ENCODE measurements at regions not wholly inside any gene's neighbourhood (a gene's known extent, or its start where the extent isn't known, plus 50 kb on each side); places are given as distances from the start of the nearest gene placed in this dataset.

DNA sequence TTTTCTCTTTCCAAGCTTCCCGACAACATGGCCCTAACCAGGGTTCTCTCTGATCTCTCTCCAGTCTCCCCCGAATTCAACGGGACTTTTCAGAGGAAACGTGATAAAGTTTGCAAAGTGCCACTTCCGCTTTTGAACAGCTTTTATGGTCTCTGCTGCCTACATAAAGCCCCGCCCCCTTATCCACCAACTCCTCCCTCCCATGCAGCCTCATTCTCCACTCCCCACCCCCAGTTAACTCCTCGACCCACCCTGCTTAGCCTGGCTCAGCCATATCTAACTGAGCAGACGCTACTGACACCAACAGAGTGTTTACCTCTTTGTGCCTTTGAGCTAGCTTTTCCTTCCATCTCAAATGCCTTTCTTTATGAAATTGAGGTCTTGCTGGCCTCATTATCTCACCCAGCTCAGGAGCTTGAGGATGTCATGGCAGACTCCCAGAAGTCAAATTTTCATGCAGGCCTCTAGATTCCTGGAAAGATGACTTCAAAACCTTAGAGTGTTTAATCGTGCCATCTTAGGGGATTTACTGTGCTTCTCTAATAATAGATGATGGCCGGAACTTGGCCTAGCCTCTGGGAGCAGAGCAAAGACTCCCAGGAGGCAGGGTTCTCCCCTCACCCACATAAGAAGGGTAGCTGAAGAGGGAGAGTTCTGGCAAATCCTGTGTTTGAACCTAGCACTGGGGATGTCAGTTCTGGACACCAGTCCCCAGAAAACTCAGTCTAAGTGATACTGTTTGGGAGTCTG, 606.0 kb downstream of the BCOR start:
- H3K79me2 ChIP-seq (ENCODE audit: control insufficient read depth, insufficient read depth, low read length): no peaks in the 10 kb centered on the region
- no peaks in the 10 kb centered on the region for H3K27me3 ChIP-seq (ENCODE audit: control insufficient read depth in 2 of 2, insufficient read depth in 2 of 2, low read length in 2 of 2)
- H3K9me3 ChIP-seq (replicated peaks; ENCODE audit: control insufficient read depth, insufficient read depth, low read depth, low read length): no peaks in the 10 kb centered on the region
- POLR2A ChIA-PET: interaction anchor here (0.5 to 1.3 kb wide), 4 partner anchors 9 to 660 kb away, joined by 3 read pairs; no protein-coding TSS in a partner anchor
- H3K4me3 ChIP-seq: no peak overlapping the region
- peak overlapping the region; percentile 83 for H2AFZ ChIP-seq (ENCODE audit: low read depth, low read length)
- intact Hi-C loops (cut with micrococcal nuclease): no loop called here
- FAIRE-seq: peak; percentile 96
- H3K27ac ChIP-seq (ENCODE audit: extremely low read depth, low read depth, low read length): peak overlapping the region; percentile 75
- H3K9ac ChIP-seq (ENCODE audit: insufficient read depth in 1 of 2, low read depth in 2 of 2, low read length in 2 of 2): peak overlapping the region in 1 of 2 experiments; percentile 59; a peak in 3 of 4 replicates
- in situ Hi-C loops (cut with MboI): no loop called here
- DNase-seq (ENCODE audit: extremely low read depth in 1 of 4, low spot score in 3 of 4): peak; percentile 74 to 87 (median 82)
- peak overlapping the region; percentile 61 for H3K4me2 ChIP-seq (ENCODE audit: insufficient read depth, low read length)
- 1% methylated on average over 10 of the region's 10 CpGs for WGBS (ENCODE audit: insufficient coverage, low coverage, missing lambda C conversion rate)
- CTCF ChIA-PET (ENCODE audit: low intra/inter-chr PET ratio): no interaction called here
- H3K9me1 ChIP-seq (ENCODE audit: control insufficient read depth, insufficient read depth, low read length): no peaks in the 10 kb centered on the region
- peak; percentile 98 for ATAC-seq
- peaks cover 10 to 31% of the 10 kb centered on the region in 2 experiments; a peak in 3 of 5 replicates for H3K4me1 ChIP-seq (replicated peaks in 1 of 2; ENCODE audit: control insufficient read depth in 2 of 2, insufficient read depth in 2 of 2, low read length in 2 of 2)
- BruUV-seq (replicated peaks): no TSS peak
- no peaks in the 10 kb centered on the region for H3K36me3 ChIP-seq (ENCODE audit: control insufficient read depth, insufficient read depth, low read length)
- H4K20me1 ChIP-seq (replicated peaks; ENCODE audit: control insufficient read depth, insufficient read depth, low read length): no peaks in the 10 kb centered on the region
- no peak for TF ChIP-seq MAFK (IDR thresholded peaks at IDR 0.05; ENCODE audit: low read length)
- peak; percentile 57 for TF ChIP-seq POLR2AphosphoS5 (IDR thresholded peaks at IDR 0.05; ENCODE audit: control insufficient read depth, insufficient read depth, low read depth, low read length)
- TF ChIP-seq TAL1 (IDR thresholded peaks at IDR 0.05): peak; percentile 72
- TF ChIP-seq CREBBP (IDR thresholded peaks at IDR 0.05; ENCODE audit: low read depth, low read length): no peak
- no peak for TF ChIP-seq DACH1 (IDR thresholded peaks at IDR 0.05; ENCODE audit: partially characterized antibody)
- no peak for TF ChIP-seq MTA3 (IDR thresholded peaks at IDR 0.05; ENCODE audit: borderline replicate concordance)
- TF ChIP-seq ARID1B (IDR thresholded peaks at IDR 0.05): peak; percentile 85
- TF ChIP-seq FOS (IDR thresholded peaks at IDR 0.05; ENCODE audit: extremely low read depth, insufficient read length): no peak
- TF ChIP-seq, protein P1, sequence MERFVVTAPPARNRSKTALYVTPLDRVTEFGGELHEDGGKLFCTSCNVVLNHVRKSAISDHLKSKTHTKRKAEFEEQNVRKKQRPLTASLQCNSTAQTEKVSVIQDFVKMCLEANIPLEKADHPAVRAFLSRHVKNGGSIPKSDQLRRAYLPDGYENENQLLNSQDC (CRISPR knock-in tag; IDR thresholded peaks at IDR 0.05): no peak
- no peak for TF ChIP-seq NFRKB (IDR thresholded peaks at IDR 0.05; ENCODE audit: low read depth)
- no peak for TF ChIP-seq ZNF232 (CRISPR knock-in tag; IDR thresholded peaks at IDR 0.05)
- no peak for TF ChIP-seq TEAD2 (tag; IDR thresholded peaks at IDR 0.05)
- TF ChIP-seq, protein P2, sequence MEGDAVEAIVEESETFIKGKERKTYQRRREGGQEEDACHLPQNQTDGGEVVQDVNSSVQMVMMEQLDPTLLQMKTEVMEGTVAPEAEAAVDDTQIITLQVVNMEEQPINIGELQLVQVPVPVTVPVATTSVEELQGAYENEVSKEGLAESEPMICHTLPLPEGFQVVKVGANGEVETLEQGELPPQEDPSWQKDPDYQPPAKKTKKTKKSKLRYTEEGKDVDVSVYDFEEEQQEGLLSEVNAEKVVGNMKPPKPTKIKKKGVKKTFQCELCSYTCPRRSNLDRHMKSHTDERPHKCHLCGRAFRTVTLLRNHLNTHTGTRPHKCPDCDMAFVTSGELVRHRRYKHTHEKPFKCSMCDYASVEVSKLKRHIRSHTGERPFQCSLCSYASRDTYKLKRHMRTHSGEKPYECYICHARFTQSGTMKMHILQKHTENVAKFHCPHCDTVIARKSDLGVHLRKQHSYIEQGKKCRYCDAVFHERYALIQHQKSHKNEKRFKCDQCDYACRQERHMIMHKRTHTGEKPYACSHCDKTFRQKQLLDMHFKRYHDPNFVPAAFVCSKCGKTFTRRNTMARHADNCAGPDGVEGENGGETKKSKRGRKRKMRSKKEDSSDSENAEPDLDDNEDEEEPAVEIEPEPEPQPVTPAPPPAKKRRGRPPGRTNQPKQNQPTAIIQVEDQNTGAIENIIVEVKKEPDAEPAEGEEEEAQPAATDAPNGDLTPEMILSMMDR (IDR thresholded peaks at IDR 0.05 in 2 of 3, conservative IDR thresholded peaks at IDR 0.05 in 1 of 3; ENCODE audit: insufficient read depth in 2 of 3, low read depth in 1 of 3, low read length in 3 of 3): no peak
- peak; percentile 41 for TF ChIP-seq NFIC (IDR thresholded peaks at IDR 0.05)
- no peak for TF ChIP-seq RB1 (IDR thresholded peaks at IDR 0.05; ENCODE audit: low read depth)
- TF ChIP-seq PBX2 (CRISPR knock-in tag; IDR thresholded peaks at IDR 0.05; ENCODE audit: low read depth): no peak
- no peak for TF ChIP-seq PBX2 (tag; conservative IDR thresholded peaks at IDR 0.05; ENCODE audit: low read depth)
- TF ChIP-seq KDM1A (IDR thresholded peaks at IDR 0.05): 0 out of 4 replicates have a peak, but pooled peaks of 1 of the 2 experiments have one; percentile 8
- TF ChIP-seq, protein P3, sequence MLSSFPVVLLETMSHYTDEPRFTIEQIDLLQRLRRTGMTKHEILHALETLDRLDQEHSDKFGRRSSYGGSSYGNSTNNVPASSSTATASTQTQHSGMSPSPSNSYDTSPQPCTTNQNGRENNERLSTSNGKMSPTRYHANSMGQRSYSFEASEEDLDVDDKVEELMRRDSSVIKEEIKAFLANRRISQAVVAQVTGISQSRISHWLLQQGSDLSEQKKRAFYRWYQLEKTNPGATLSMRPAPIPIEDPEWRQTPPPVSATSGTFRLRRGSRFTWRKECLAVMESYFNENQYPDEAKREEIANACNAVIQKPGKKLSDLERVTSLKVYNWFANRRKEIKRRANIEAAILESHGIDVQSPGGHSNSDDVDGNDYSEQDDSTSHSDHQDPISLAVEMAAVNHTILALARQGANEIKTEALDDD (IDR thresholded peaks at IDR 0.05): peak; percentile 67; the same call in 1 of the 2 replicates
